Adrenal gland (tissue), 5 donors: ENCODE measurements at regions not wholly inside any gene's neighbourhood (a gene's known extent, or its start where the extent isn't known, plus 50 kb on each side); places are given as distances from the start of the nearest gene placed in this dataset.

ENCODE experiments used
- CTCF ChIP-seq, 6 experiments: fragments of 450-650 bp in 4 of 6; fragments of 200-600 bp in 2 of 6; sonication (generic) in 1 of 6; IDR thresholded peaks; 1 replicate in 5 of 6; 2 replicates in 1 of 6; pipeline versions ENCODE4 v1.5.1 to v1.8.0; 2016 to 2021; ENCODE audit warnings: antibody characterized with exemption in 6 of 6, mild to moderate bottlenecking in 2 of 6, moderate library complexity in 1 of 6
- POLR2A ChIP-seq, 2 donors: fragments of 450-650 bp; IDR thresholded peaks; one replicate each; pipeline ENCODE4 v1.6.1; 2017; ENCODE audit warnings: antibody characterized with exemption in 2 of 2, mild to moderate bottlenecking in 2 of 2, moderate library complexity in 1 of 2
- donor health status: DM: no; HTN: no; CAD: no.

GRCh38 chr10:80730522-80730921 lies 192.8 kb downstream of the SH2D4B start:
- TF ChIP-seq POLR2A (IDR thresholded peaks at IDR 0.05) = no peak
- no peak for TF ChIP-seq CTCF (IDR thresholded peaks at IDR 0.05)
